Inflammatory macrophage treated with lipopolysaccharide for 4 hours (primary cell): ENCODE measurements at regions not wholly inside any gene's neighbourhood (a gene's known extent, or its start where the extent isn't known, plus 50 kb on each side); places are given as distances from the start of the nearest gene placed in this dataset.

Source experiments
- DNase-seq: peaks from one replicate; pipeline ENCODE4 v3.0.0-alpha.2; 2020

- no peak for DNase-seq
Measured at GRCh38 chr9:113788616-113789330, 87.3 kb upstream of the ZNF618 start.

GRCh38 chr9:113790093-113790492, 86.0 kb upstream of the ZNF618 start:
- DNase-seq: no peak

GRCh38 chr9:113793558-113793957, 82.6 kb upstream of the ZNF618 start:
- no peak for DNase-seq

GRCh38 chr9:113794721-113795120, 81.4 kb upstream of the ZNF618 start:
- no peak for DNase-seq

- DNase-seq: no peak
Measured at GRCh38 chr9:113795811-113796392, 80.2 kb upstream of the ZNF618 start.

GRCh38 chr9:113796646-113797426, 79.3 kb upstream of the ZNF618 start:
- DNase-seq: no peak

GRCh38 chr9:113798062-113799030, 77.8 kb upstream of the ZNF618 start:
- DNase-seq: no peak

- DNase-seq: no peak
Measured at GRCh38 chr9:113800276-113800675, 75.8 kb upstream of the ZNF618 start.

GRCh38 chr9:113803811-113804589, 72.1 kb upstream of the ZNF618 start:
- no peak for DNase-seq

- DNase-seq: no peak
Measured at GRCh38 chr9:113805486-113806132, 70.5 kb upstream of the ZNF618 start.

- peak; percentile 63 for DNase-seq
Measured at GRCh38 chr9:113807173-113808061, 68.7 kb upstream of the ZNF618 start.

GRCh38 chr9:113808391-113809358, 67.4 kb upstream of the ZNF618 start:
- peak; percentile 15 for DNase-seq

- DNase-seq: no peak
Measured at GRCh38 chr9:113817171-113817570, 58.9 kb upstream of the ZNF618 start.

GRCh38 chr9:113818391-113818790, 57.7 kb upstream of the ZNF618 start:
- no peak for DNase-seq

- no peak for DNase-seq
Measured at GRCh38 chr9:113822315-113822714, 53.8 kb upstream of the ZNF618 start.

GRCh38 chr9:113823421-113823820, 52.7 kb upstream of the ZNF618 start:
- DNase-seq: no peak
